Hematopoietic multipotent progenitor cell treated with erythropoietin and hydrocortisone succinate and interleukin-3 and kit ligand, for 17 days (in vitro differentiated cells): ENCODE measurements at regions not wholly inside any gene's neighbourhood (a gene's known extent, or its start where the extent isn't known, plus 50 kb on each side); places are given as distances from the start of the nearest gene placed in this dataset.

Source experiments
- DNase-seq: peaks from one replicate; pipeline ENCODE4 v3.0.0-alpha.2; 2015; ENCODE audit warnings: low spot score

GRCh38 chr12:62995097-62995496, 60.1 kb upstream of the PPM1H start:
- no peak for DNase-seq

GRCh38 chr12:62986844-62987243, 51.9 kb upstream of the PPM1H start:
- DNase-seq = no peak
